ENCODE measurements at regions not wholly inside any gene's neighbourhood (a gene's known extent, or its start where the extent isn't known, plus 50 kb on each side); places are given as distances from the start of the nearest gene placed in this dataset.
"Not testable (repeated sequence)": the region's sequence is repeated elsewhere in the genome, so short reads cannot be mapped to it uniquely, and the experiment has no call there.

- peak; percentile 13 for DNase-seq
Observed at GRCh38 chr5:162209005-162209605, 141.5 kb downstream of the GABRG2 start.

- DNase-seq, result no peak
Observed at GRCh38 chr5:162214551-162214950, 147.0 kb downstream of the GABRG2 start.

- DNase-seq, result no peak
Observed at GRCh38 chr5:162217037-162217436, 149.5 kb downstream of the GABRG2 start.

DNA sequence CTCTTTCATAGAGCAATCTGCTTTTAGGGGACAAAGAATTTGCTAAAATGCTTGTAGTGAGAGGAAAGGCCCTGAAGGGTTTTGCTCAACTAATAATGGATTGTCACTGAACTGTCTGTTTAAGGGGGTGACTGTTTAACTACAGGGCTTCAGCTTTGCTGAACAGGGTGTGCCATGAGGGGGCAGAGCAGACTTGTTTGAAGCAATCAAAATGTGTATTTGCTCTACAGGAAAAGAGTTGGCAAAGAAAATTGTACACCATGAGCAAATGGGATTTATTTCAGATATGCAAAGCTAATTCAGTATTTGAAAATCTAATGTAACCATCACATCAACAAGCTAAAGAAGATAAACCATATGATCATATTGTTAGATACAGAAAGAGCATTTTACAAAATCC is 154.3 kb downstream of the GABRG2 start:
- no peak for DNase-seq

DNA sequence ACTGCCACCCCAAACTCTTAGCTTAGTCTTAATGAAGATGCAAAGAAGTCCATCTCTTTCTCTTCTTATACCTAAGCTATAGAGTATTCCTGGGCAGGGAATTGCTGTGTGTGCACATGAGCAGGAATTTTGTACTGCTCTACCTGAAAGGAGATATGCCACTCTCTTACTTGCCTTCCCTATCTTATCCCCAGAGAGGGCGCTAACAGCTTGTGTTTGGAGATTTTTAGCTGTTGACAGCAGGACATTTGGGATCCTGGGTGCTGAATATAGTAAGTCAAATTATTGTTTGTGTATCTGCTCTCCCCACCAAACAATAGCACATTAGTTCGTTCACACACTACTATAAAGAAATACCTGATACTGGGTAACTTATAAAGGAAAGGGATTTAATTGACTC is 159.5 kb downstream of the GABRG2 start:
- no peak for DNase-seq

DNA sequence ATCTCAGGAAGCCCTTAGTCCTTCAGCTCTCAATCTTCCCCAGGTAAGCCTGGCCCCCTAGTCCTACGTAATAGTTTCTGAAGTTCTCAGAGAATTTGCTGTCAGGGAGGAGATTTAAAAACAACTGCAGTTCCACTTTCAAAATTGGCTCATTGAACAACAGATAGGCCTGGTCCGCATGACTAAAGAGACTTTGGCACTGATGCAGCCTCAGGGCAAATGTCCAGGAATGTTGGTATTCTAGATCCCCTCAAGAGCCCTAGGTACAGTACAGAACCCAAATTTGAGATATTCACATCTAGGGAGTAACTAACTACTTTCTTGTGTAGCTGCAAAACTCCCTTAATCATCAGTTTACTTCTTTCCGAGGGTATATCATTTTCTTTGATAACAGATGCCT is 162.8 kb downstream of the GABRG2 start:
- DNase-seq, result no peak

DNA sequence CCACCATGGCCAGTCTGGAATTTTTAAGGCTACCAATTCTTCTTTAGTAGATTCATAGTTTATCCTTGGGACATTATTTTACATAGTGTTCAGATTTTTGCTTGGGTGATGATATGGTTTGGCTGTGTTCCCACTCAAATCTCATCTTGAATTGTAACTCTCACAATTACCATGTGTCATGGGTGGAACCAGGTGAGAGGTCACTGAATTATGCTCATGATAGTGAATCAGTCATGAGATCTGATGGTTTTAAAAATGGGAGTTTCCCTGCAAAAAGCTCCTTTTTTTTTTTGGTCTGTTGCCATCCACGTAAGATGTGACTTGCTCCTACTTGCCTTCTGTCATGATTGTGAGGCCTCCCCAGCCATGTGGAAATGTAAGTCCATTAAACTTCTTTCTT is 163.9 kb downstream of the GABRG2 start:
- DNase-seq, result no peak

GRCh38 chr5:162240734-162241133 is 173.2 kb downstream of the GABRG2 start:
- DNase-seq, result no peak

DNA sequence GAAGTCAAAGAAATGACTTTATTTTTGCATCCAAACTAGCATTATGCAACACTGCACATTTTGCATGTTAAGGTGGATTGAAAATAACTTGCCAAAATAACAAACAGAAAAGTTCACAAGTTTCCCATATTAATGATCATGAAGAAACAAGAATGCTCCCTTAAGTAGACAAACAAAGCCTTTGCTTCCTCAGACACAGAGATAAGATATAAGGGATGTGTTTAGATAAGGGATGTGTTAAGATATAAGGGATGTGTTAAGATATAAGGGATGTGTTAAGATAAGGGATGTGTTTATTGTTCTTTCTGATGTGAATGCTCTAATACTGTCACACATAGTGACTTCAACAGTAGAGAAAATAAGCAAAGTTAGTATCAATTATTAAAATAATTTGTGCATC is 174.8 kb downstream of the GABRG2 start:
- DNase-seq, result no peak

DNA sequence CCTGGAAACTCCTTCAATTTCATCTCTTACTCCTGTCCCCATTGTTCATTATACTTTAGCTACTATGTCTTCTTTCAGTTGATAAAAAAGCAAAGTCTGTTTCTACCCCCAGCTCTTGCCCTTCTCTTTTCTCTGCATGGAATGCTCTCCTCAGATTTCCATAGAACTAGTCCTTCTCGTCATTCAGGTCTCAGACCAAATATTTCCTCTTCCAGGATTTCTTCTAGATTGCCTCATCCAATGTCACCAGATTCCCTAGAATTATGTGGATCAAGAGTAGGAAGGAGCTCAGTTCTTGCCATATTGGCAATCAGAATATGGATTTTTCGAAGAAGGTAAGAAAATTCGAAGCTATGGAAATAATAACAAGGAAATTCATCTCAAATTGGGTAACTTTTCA is 176.1 kb downstream of the GABRG2 start:
- no peak for DNase-seq

DNA sequence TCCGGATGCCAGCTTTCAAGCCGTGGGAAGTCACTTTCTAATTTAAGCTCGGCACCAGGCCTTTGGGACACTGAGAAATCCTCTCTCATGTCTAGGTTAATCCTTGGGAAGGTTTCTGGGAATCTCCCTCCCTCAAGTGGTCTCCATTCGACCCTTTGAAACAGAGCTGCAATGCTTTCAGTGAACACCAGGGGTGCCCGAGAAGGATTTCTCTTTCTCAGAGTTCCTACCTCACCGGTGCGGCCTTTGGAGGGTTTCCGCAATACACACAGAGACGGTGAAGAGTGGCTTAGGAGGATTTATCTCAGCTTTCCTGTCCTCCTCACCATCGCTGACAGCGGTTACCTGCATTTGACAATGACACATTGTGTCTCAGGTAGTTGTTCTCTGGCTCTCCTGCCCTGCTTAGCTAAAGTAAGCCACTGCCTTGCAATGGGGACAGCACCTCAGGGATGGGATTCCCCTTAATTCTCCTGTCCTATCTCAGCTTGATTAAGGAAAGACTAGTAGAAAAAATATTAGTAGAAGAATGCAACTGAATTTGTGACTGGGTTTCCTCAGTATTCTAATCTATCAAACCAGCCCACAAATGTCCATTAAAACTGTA is 180.6 kb downstream of the GABRG2 start:
- DNase-seq, result no peak

GRCh38 chr5:162256711-162257110 is 189.1 kb downstream of the GABRG2 start:
- DNase-seq, result no peak

GRCh38 chr5:162268694-162269481 is 201.3 kb downstream of the GABRG2 start:
- no peak for DNase-seq

GRCh38 chr5:162272417-162272816 is 204.8 kb downstream of the GABRG2 start:
- DNase-seq, result no peak

- no peak for DNase-seq
Observed at GRCh38 chr5:162274679-162275078, 207.1 kb downstream of the GABRG2 start.

GRCh38 chr5:162275387-162275786 is 207.8 kb downstream of the GABRG2 start:
- not testable (repeated sequence) for DNase-seq

DNA sequence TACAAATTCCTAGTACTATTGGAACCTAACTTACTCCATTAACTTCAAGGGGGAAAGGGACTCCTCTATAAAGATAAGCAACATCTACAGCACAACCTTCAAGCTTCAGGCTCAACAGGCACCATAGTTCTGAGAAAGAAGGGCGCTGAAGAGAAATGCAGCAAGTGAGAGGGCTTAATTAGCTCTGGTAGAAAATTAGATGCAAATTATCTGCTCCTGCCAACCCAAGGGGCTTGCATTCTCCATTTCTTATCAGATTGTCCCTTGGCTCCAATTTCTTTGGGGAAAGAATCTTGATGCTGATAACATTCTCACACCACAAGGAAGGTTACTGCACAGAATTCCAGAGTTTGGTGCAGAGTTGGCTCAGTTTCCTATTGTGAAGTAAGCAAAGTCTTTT is 214.6 kb downstream of the GABRG2 start:
- DNase-seq, result no peak

DNA sequence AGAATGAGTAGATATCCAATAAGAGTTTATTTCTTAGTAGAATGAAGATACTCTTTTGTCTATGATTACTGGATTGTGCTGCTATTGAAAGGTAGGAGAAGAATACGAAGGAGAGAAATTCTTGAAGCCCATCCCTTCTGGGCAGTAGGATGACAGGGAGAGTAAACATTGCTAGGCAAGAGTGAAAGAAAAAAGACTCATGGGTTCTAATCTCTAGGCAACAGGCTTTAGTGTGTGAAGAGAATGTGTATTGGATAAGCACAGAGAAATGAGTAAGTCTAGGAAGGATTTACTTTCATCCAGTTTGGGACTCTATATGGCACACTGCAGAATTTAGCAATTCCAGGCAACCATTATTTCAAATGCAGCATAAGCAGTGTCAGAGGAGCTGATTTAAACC is 216.0 kb downstream of the GABRG2 start:
- no peak for DNase-seq

GRCh38 chr5:162288647-162289296 is 221.2 kb downstream of the GABRG2 start:
- DNase-seq, result no peak

- DNase-seq, result no peak
Observed at GRCh38 chr5:162289489-162289888, 221.9 kb downstream of the GABRG2 start.

DNA sequence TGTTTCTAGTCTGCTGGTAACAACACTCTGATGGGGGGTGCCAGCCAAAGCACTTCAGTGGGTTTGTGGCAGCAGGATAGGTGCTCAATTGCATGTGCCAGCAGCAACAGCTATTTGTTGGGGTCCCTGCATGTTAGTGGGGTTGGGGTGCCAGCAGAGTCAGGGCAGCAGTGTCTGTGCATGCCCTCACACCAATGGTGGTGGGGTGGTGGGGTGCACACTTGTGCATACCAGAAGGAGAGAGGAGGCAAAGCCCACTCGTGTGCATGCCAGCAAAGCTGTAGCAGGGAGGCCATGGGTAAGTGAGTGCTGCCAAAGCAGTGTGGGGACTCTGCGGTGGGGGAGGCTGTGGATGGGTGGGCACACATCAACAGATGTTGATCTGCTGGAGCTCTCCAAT is 232.2 kb downstream of the GABRG2 start:
- no peak for DNase-seq

DNA sequence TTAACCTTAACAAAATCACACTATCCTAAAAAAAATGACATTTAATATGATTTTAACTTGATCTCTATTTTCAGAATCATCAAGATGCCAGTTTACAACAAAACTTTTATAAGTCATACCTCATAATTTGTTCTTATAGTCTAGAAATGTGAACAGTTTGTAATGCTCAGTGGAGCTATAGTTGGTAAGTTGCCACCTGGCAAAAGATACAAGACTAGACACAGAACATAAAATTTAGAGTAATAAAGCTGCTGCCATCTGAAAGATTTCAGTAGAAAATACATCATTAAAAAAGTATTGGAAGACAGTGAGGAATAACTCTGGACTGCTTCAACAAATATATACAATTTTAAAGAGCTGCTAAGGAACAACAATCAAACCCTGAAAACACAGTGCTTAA is 233.8 kb downstream of the GABRG2 start:
- DNase-seq, result no peak

- DNase-seq, result peak; percentile 28
Observed at GRCh38 chr5:162323466-162323865, 255.9 kb downstream of the GABRG2 start.

Data from muscle of arm (tissue), 1 donor.